Limb (tissue), 2 donors: ENCODE measurements at regions not wholly inside any gene's neighbourhood (a gene's known extent, or its start where the extent isn't known, plus 50 kb on each side); places are given as distances from the start of the nearest gene placed in this dataset.
"Not testable (repeated sequence)": the region's sequence is repeated elsewhere in the genome, so short reads cannot be mapped to it uniquely, and the experiment has no call there.

Experiments
- DNase-seq, 2 donors: peaks; one replicate each; pipeline ENCODE4 v3.0.0-alpha.2; 2016; ENCODE audit errors: extremely low spot score in 2 of 2

- no peak for DNase-seq
These were observed 806.6 kb downstream of the GLUD2 start for GRCh38 chrX:121853762-121854613.

- DNase-seq: no peak
These were observed 807.2 kb downstream of the GLUD2 start for GRCh38 chrX:121854614-121854911.

- DNase-seq: no peak
These were observed 811.6 kb downstream of the GLUD2 start for GRCh38 chrX:121858867-121859647.

- no peak for DNase-seq
These were observed 816.6 kb downstream of the GLUD2 start for GRCh38 chrX:121863976-121864375.

GRCh38 chrX:121864561-121864960, 817.2 kb downstream of the GLUD2 start:
- DNase-seq: no peak

- DNase-seq: no peak
These were observed 822.6 kb downstream of the GLUD2 start for GRCh38 chrX:121869876-121870477.

GRCh38 chrX:121871122-121871521, 823.7 kb downstream of the GLUD2 start:
- DNase-seq: no peak

GRCh38 chrX:121876305-121876704, 828.9 kb downstream of the GLUD2 start:
- DNase-seq: no peak

GRCh38 chrX:121877337-121877736, 829.9 kb downstream of the GLUD2 start:
- DNase-seq: not testable (repeated sequence)

- no peak for DNase-seq
These were observed 839.1 kb downstream of the GLUD2 start for GRCh38 chrX:121886557-121886956.

GRCh38 chrX:121894756-121895155, 847.3 kb downstream of the GLUD2 start:
- DNase-seq: no peak

- DNase-seq: no peak
These were observed 855.1 kb downstream of the GLUD2 start for GRCh38 chrX:121902463-121902862.

- no peak for DNase-seq
These were observed 856.6 kb downstream of the GLUD2 start for GRCh38 chrX:121903961-121904360.

GRCh38 chrX:121921258-121921657, 873.8 kb downstream of the GLUD2 start:
- DNase-seq: no peak

- DNase-seq: no peak
These were observed 884.2 kb downstream of the GLUD2 start for GRCh38 chrX:121931567-121931966.

GRCh38 chrX:121932688-121933087, 885.3 kb downstream of the GLUD2 start:
- no peak for DNase-seq

GRCh38 chrX:121949041-121949760, 901.8 kb downstream of the GLUD2 start:
- DNase-seq: no peak

GRCh38 chrX:121958886-121959285, 911.5 kb downstream of the GLUD2 start:
- no peak for DNase-seq

- no peak for DNase-seq
These were observed 928.3 kb downstream of the GLUD2 start for GRCh38 chrX:121975671-121976070.

GRCh38 chrX:121987163-121987562, 939.8 kb downstream of the GLUD2 start:
- no peak for DNase-seq

- DNase-seq: no peak
These were observed 940.4 kb downstream of the GLUD2 start for GRCh38 chrX:121987835-121988234.

- no peak for DNase-seq
These were observed 956.7 kb downstream of the GLUD2 start for GRCh38 chrX:122004127-122004526.
